ENCODE measurements at regions not wholly inside any gene's neighbourhood (a gene's known extent, or its start where the extent isn't known, plus 50 kb on each side); places are given as distances from the start of the nearest gene placed in this dataset.

- H3K4me3 ChIP-seq (replicated peaks in 1 of 2; ENCODE audit: low read depth in 2 of 2, low read length in 2 of 2): no peak overlapping the region
- DNase-seq (ENCODE audit: low read depth in 2 of 2): no peak
- TF ChIP-seq CTCF (IDR thresholded peaks at IDR 0.05; ENCODE audit: low read depth, low read length): no peak
These were observed 174.3 kb downstream of the EBLN2 start for GRCh38 chr3:73235768-73236167.

- DNase-seq (ENCODE audit: low read depth in 2 of 2): no peak
- no peak overlapping the region for H3K4me3 ChIP-seq (replicated peaks in 1 of 2; ENCODE audit: low read depth in 2 of 2, low read length in 2 of 2)
- no peak for TF ChIP-seq CTCF (IDR thresholded peaks at IDR 0.05; ENCODE audit: low read depth, low read length)
These were observed 175.4 kb downstream of the EBLN2 start for GRCh38 chr3:73236867-73237266.

- DNase-seq (ENCODE audit: low read depth in 2 of 2): no peak
- TF ChIP-seq CTCF (IDR thresholded peaks at IDR 0.05; ENCODE audit: low read depth, low read length): no peak
- H3K4me3 ChIP-seq (replicated peaks in 1 of 2; ENCODE audit: low read depth in 2 of 2, low read length in 2 of 2): no peak overlapping the region
These were observed 182.3 kb downstream of the EBLN2 start for GRCh38 chr3:73243740-73244139.

- H3K4me3 ChIP-seq (replicated peaks in 1 of 2; ENCODE audit: low read depth in 2 of 2, low read length in 2 of 2): no peak overlapping the region
- TF ChIP-seq CTCF (IDR thresholded peaks at IDR 0.05; ENCODE audit: low read depth, low read length): no peak
- no peak for DNase-seq (ENCODE audit: low read depth in 2 of 2)
These were observed 184.0 kb downstream of the EBLN2 start for GRCh38 chr3:73245459-73245858.

- DNase-seq (ENCODE audit: low read depth in 2 of 2): no peak
- no peak for TF ChIP-seq CTCF (IDR thresholded peaks at IDR 0.05; ENCODE audit: low read depth, low read length)
- no peak overlapping the region for H3K4me3 ChIP-seq (replicated peaks in 1 of 2; ENCODE audit: low read depth in 2 of 2, low read length in 2 of 2)
These were observed 187.6 kb downstream of the EBLN2 start for GRCh38 chr3:73249047-73249446.

GRCh38 chr3:73254062-73254461, 192.6 kb downstream of the EBLN2 start:
- H3K4me3 ChIP-seq (replicated peaks in 1 of 2; ENCODE audit: low read depth in 2 of 2, low read length in 2 of 2): no peak overlapping the region
- no peak for TF ChIP-seq CTCF (IDR thresholded peaks at IDR 0.05; ENCODE audit: low read depth, low read length)
- no peak for DNase-seq (ENCODE audit: low read depth in 2 of 2)

- peak; percentile 69 to 75 for DNase-seq (ENCODE audit: low read depth in 2 of 2)
- TF ChIP-seq CTCF (IDR thresholded peaks at IDR 0.05; ENCODE audit: low read depth, low read length): no peak
- no peak overlapping the region for H3K4me3 ChIP-seq (replicated peaks in 1 of 2; ENCODE audit: low read depth in 2 of 2, low read length in 2 of 2)
These were observed 194.2 kb downstream of the EBLN2 start for GRCh38 chr3:73255609-73256029.
